ENCODE measurements at regions not wholly inside any gene's neighbourhood (a gene's known extent, or its start where the extent isn't known, plus 50 kb on each side); places are given as distances from the start of the nearest gene placed in this dataset.

DNA sequence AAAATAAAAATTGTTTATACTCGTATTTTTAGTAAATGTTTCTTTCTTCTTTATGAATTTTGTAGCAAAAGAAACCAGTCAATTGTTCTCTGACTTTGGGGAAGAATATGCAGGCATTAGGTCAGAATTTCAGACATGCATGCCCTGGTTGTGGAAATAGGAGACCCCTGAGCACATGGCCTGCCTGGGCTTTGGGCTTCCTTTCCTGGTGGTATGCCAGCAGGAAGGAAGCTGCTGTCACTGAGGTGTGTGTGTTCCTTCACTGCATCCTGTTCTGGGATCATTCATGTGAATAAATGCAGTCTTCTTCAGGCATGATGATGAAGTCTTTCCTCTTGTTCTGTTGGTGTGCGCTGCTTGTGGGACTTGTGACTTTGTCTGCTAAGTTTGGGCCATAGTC lies 920.2 kb upstream of the VRK2 start:
- POLR2A ChIA-PET = no interaction called here
- ATAC-seq (no peak), DNase-seq (ENCODE audit: low spot score) (no peak)

More for the DNA sequence above, 920.2 kb upstream of the VRK2 start:
- Histone ChIP-seq H3K9me3 (ENCODE audit: low read length) (peaks cover 50% of the 10 kb centered on the region), H3K27me3 (ENCODE audit: control insufficient read depth in 1 of 2, insufficient read depth in 2 of 2, low read length in 2 of 2) (no peaks in the 10 kb centered on the region), H4K20me1 (ENCODE audit: insufficient read depth, low read length) (no peaks in the 10 kb centered on the region), H3K4me3 (replicated peaks in 1 of 3; ENCODE audit: insufficient read depth in 1 of 3, low read depth in 2 of 3, low read length in 3 of 3) (no peak overlapping the region), H3K79me2 (ENCODE audit: insufficient read depth, low read length) (no peaks in the 10 kb centered on the region), H3K4me1 (ENCODE audit: insufficient read depth, low read length) (no peaks in the 10 kb centered on the region), H3K4me2 (ENCODE audit: low read depth, low read length) (no peak overlapping the region), H2AFZ (ENCODE audit: low read length) (no peak overlapping the region), H3K36me3 (replicated peaks in 1 of 2; ENCODE audit: control insufficient read depth in 1 of 2, insufficient read depth in 2 of 2, low read length in 2 of 2) (no peaks in the 10 kb centered on the region), H3K27ac (ENCODE audit: extremely low read length, insufficient read depth, low read length) (no peak overlapping the region), H3K9ac (ENCODE audit: insufficient read depth, low read depth, low read length) (no peak overlapping the region)
- CTCF ChIA-PET (ENCODE audit: low intra/inter-chr PET ratio, low total read pairs) = no interaction called here
- intact Hi-C loops (cut with micrococcal nuclease; ENCODE audit: unreplicated experiment) (no loop called here), in situ Hi-C loops (cut with HindIII; ENCODE audit: extremely low pct_ligation_motif_present, low pct_unique_long_range_greater_than_20kb) (no loop called here)
- BruUV-seq (replicated peaks) = no TSS peak
- TF ChIP-seq PHB2 (IDR thresholded peaks at IDR 0.05; ENCODE audit: partially characterized antibody) (no peak), ZNF333 (CRISPR knock-in tag; IDR thresholded peaks at IDR 0.05; ENCODE audit: borderline replicate concordance) (no peak), SOX6 (IDR thresholded peaks at IDR 0.05) (no peak), SOX6 (CRISPR knock-in tag; IDR thresholded peaks at IDR 0.05) (no peak), ATF5 (CRISPR knock-in tag; IDR thresholded peaks at IDR 0.05; ENCODE audit: low read depth) (no peak), PCBP2 (optimal IDR thresholded peaks at IDR 0.05; ENCODE audit: low read depth, low read length, poor library complexity, severe bottlenecking) (no peak), ZNF710 (CRISPR knock-in tag; IDR thresholded peaks at IDR 0.05; ENCODE audit: borderline replicate concordance) (no peak), EZH2 (conservative IDR thresholded peaks at IDR 0.05; ENCODE audit: low read depth, low read length) (no peak), ZNF790 (CRISPR knock-in tag; IDR thresholded peaks at IDR 0.05; ENCODE audit: borderline replicate concordance) (no peak), ZNF558 (CRISPR knock-in tag; IDR thresholded peaks at IDR 0.05; ENCODE audit: borderline replicate concordance) (no peak), ELF3 (CRISPR knock-in tag; IDR thresholded peaks at IDR 0.05) (no peak), ZNF484 (CRISPR knock-in tag; IDR thresholded peaks at IDR 0.05; ENCODE audit: borderline replicate concordance, low read depth) (no peak), ATRX (CRISPR knock-in tag; IDR thresholded peaks at IDR 0.05; ENCODE audit: borderline replicate concordance) (no peak), CBX5 (CRISPR knock-in tag; IDR thresholded peaks at IDR 0.05; ENCODE audit: borderline replicate concordance) (no peak), ZNF768 (CRISPR knock-in tag; IDR thresholded peaks at IDR 0.05) (no peak), BCL3 (CRISPR knock-in tag; IDR thresholded peaks at IDR 0.05) (no peak), GPN1 (CRISPR knock-in tag; IDR thresholded peaks at IDR 0.05; ENCODE audit: borderline replicate concordance) (no peak), ZFP36L1 (CRISPR knock-in tag; IDR thresholded peaks at IDR 0.05) (no peak), MIXL1 (CRISPR knock-in tag; IDR thresholded peaks at IDR 0.05) (no peak), ZNF891 (CRISPR knock-in tag; IDR thresholded peaks at IDR 0.05) (no peak), WIZ (CRISPR knock-in tag; IDR thresholded peaks at IDR 0.05) (no peak)
- FAIRE-seq = no peak
- 0% methylated on average over 2 of the region's 2 CpGs for WGBS (ENCODE audit: low lambda C conversion rate)
